ENCODE measurements at regions not wholly inside any gene's neighbourhood (a gene's known extent, or its start where the extent isn't known, plus 50 kb on each side); places are given as distances from the start of the nearest gene placed in this dataset.

DNA sequence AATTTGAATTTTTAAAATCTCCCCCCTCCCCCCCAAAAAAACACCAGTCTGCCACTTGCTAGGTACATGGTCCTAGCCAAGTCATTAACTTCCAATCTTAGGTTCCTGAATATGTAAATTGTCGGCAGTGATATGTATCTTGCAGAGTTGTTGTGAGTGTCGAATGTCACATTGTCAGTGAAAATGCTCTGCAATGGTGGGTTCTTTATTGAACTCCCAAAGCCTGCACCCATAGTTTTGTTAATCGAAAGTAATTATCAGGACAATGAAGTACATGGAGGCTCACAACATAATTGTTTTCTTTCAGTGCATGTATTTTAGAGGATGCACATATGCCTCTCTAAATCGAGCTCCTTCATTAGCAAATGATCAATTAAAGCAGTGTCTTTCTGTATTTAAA lies 185.6 kb upstream of the S100G start:
- intact Hi-C loops (cut with DNase I) = no loop called here
- TF ChIP-seq, protein P1, sequence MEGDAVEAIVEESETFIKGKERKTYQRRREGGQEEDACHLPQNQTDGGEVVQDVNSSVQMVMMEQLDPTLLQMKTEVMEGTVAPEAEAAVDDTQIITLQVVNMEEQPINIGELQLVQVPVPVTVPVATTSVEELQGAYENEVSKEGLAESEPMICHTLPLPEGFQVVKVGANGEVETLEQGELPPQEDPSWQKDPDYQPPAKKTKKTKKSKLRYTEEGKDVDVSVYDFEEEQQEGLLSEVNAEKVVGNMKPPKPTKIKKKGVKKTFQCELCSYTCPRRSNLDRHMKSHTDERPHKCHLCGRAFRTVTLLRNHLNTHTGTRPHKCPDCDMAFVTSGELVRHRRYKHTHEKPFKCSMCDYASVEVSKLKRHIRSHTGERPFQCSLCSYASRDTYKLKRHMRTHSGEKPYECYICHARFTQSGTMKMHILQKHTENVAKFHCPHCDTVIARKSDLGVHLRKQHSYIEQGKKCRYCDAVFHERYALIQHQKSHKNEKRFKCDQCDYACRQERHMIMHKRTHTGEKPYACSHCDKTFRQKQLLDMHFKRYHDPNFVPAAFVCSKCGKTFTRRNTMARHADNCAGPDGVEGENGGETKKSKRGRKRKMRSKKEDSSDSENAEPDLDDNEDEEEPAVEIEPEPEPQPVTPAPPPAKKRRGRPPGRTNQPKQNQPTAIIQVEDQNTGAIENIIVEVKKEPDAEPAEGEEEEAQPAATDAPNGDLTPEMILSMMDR (IDR thresholded peaks at IDR 0.05) = no peak
- no peak overlapping the region for H3K4me3 ChIP-seq
- H3K36me3 ChIP-seq = no peaks in the 10 kb centered on the region
- no peak overlapping the region for H3K27ac ChIP-seq
- no peaks in the 10 kb centered on the region for H3K9me3 ChIP-seq
- ATAC-seq (no peak), DNase-seq (no peak)
- no peaks in the 10 kb centered on the region for H3K4me1 ChIP-seq
- H3K27me3 ChIP-seq = peaks cover 0 to 56% (median 0%) of the 10 kb centered on the region in 7 donors
- WGBS, 2 donors = 62 to 68% methylated on average over 4 of the region's 4 CpGs

- Histone ChIP-seq H3K27ac (no peak overlapping the region), H3K9me3 (no peaks in the 10 kb centered on the region), H3K4me3 (no peak overlapping the region), H3K36me3 (no peaks in the 10 kb centered on the region), H3K27me3 (peaks cover 0 to 48% (median 0%) of the 10 kb centered on the region in 7 donors), H3K4me1 (no peaks in the 10 kb centered on the region)
- TF ChIP-seq, protein P1 (IDR thresholded peaks at IDR 0.05) = no peak
- no peak for ATAC-seq
- no peak for DNase-seq
- intact Hi-C loops (cut with DNase I) = no loop called here
- 72 to 83% methylated on average over 5 of the region's 5 CpGs for WGBS, 2 donors
These were observed 184.7 kb upstream of the S100G start for GRCh38 chrX:16465081-16465876.

GRCh38 chrX:16466640-16467432 lies 183.1 kb upstream of the S100G start:
- no peaks in the 10 kb centered on the region for H3K36me3 ChIP-seq
- no peaks in the 10 kb centered on the region for H3K4me1 ChIP-seq
- H3K27ac ChIP-seq = no peak overlapping the region
- DNase-seq = no peak
- peaks cover 0 to 38% (median 0%) of the 10 kb centered on the region in 7 donors for H3K27me3 ChIP-seq
- TF ChIP-seq, protein P1 (IDR thresholded peaks at IDR 0.05) = no peak
- H3K9me3 ChIP-seq = no peaks in the 10 kb centered on the region
- WGBS, 2 donors = 75 to 86% methylated on average over 7 of the region's 7 CpGs
- intact Hi-C loops (cut with DNase I) = no loop called here
- ATAC-seq = no peak
- no peak overlapping the region for H3K4me3 ChIP-seq

DNA sequence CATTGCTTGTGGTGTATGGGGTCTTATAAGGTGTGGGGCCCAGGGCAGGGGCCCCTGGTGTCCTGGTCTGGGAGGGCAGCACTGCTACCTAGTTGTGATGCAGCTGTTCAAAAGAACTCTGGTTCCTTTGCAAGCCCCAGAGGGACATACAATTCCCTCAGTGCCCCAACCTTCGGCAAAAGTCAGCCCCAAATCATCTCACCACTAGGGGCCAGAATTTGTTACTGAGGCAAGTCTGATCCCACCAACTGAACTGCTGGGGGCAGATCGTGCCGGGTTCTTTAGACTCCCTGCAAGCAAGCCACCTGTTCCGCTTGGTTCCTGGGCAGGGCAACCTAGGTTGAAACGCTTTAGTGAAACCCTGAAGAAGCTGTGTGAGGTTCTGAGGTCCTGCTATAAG lies 180.1 kb upstream of the S100G start:
- DNase-seq (no peak), ATAC-seq (no peak)
- Histone ChIP-seq H3K36me3 (no peaks in the 10 kb centered on the region), H3K27me3 (peaks cover 0 to 44% (median 0%) of the 10 kb centered on the region in 7 donors), H3K4me3 (no peak overlapping the region), H3K9me3 (no peaks in the 10 kb centered on the region), H3K4me1 (no peaks in the 10 kb centered on the region), H3K27ac (no peak overlapping the region)
- intact Hi-C loops (cut with DNase I) = no loop called here
- TF ChIP-seq, protein P1 (IDR thresholded peaks at IDR 0.05) = no peak
- 84 to 91% methylated on average over 5 of the region's 5 CpGs for WGBS, 2 donors
